Type B pancreatic cell (in vitro differentiated cells): ENCODE measurements at regions not wholly inside any gene's neighbourhood (a gene's known extent, or its start where the extent isn't known, plus 50 kb on each side); places are given as distances from the start of the nearest gene placed in this dataset.

Experiments used
- DNase-seq: peaks from one replicate; pipeline ENCODE4 v3.0.0; 2021; ENCODE audit warnings: mixed read lengths; ENCODE audit not compliant: unreplicated experiment; ENCODE audit errors: extremely low spot score
- H3K27ac Mint-ChIP-seq: 2 replicates; pipeline ENCODE4 v1.8.0; 2021; ENCODE audit warnings: mild to moderate bottlenecking, mixed read lengths
- H3K27me3 Mint-ChIP-seq: 2 replicates; pipeline ENCODE4 v1.8.0; 2021; ENCODE audit warnings: mixed read lengths
- H3K36me3 Mint-ChIP-seq: 2 replicates; pipeline ENCODE4 v1.8.0; 2021; ENCODE audit warnings: mixed read lengths
- H3K4me1 Mint-ChIP-seq: one replicate; pipeline ENCODE4 v1.8.0; 2021; ENCODE audit warnings: mixed read lengths; ENCODE audit not compliant: unreplicated experiment
- H3K4me3 Mint-ChIP-seq: 2 replicates; pipeline ENCODE4 v1.8.0; 2021; ENCODE audit warnings: mild to moderate bottlenecking, mixed read lengths
- H3K9me3 Mint-ChIP-seq: 2 replicates; pipeline ENCODE4 v1.8.0; 2021; ENCODE audit warnings: mixed read lengths
- CTCF ChIP-seq: fragments of 200-600 bp; sonication (generic); conservative IDR thresholded peaks from 2 replicates; pipeline ENCODE4 v1.5.0; 2021; ENCODE audit warnings: antibody characterized with exemption, mild to moderate bottlenecking

GRCh38 chr1:193537266-193538002 lies 351.0 kb upstream of the B3GALT2 start:
- Mint-ChIP-seq H3K9me3 (no peaks in the 10 kb centered on the region), H3K27ac (no peak overlapping the region), H3K27me3 (no peaks in the 10 kb centered on the region), H3K4me1 (peaks cover under 1% of the 10 kb centered on the region), H3K4me3 (no peak overlapping the region), H3K36me3 (no peaks in the 10 kb centered on the region)
- DNase-seq: no peak
- TF ChIP-seq CTCF: no peak

DNA sequence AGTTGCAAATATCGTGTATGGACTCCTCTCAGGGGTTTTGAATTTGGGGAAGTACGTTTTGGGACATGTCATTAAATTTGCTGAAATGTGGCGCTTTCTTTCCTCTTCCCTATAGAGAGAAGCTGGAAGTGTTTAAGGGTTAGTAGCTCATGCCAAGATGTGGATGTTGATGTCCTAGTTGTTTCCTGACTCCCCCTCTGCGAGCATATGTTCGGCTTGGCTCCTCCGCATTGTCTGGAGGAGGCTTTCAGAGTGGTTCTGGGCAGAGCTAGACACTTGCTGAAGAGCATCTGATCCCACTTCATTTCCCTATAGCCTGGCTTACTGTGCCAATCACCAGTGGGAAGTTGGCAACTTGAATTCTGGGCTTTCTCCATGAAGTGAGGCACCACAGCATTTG lies 347.4 kb upstream of the B3GALT2 start:
- Mint-ChIP-seq H3K27me3 (no peaks in the 10 kb centered on the region), H3K27ac (no peak overlapping the region), H3K4me1 (no peaks in the 10 kb centered on the region), H3K9me3 (peaks cover 6% of the 10 kb centered on the region), H3K4me3 (no peak overlapping the region), H3K36me3 (no peaks in the 10 kb centered on the region)
- no peak for DNase-seq
- no peak for TF ChIP-seq CTCF

GRCh38 chr1:193525917-193526710 lies 339.7 kb upstream of the B3GALT2 start:
- H3K27ac Mint-ChIP-seq: no peak overlapping the region
- H3K36me3 Mint-ChIP-seq: no peaks in the 10 kb centered on the region
- TF ChIP-seq CTCF: no peak
- peaks cover 1% of the 10 kb centered on the region for H3K9me3 Mint-ChIP-seq
- DNase-seq: no peak
- no peak overlapping the region for H3K4me3 Mint-ChIP-seq
- H3K27me3 Mint-ChIP-seq: no peaks in the 10 kb centered on the region
- H3K4me1 Mint-ChIP-seq: no peaks in the 10 kb centered on the region

GRCh38 chr1:193525411-193525810 lies 339.0 kb upstream of the B3GALT2 start:
- Mint-ChIP-seq H3K9me3 (peaks cover 2% of the 10 kb centered on the region), H3K27me3 (no peaks in the 10 kb centered on the region), H3K4me1 (no peaks in the 10 kb centered on the region), H3K4me3 (no peak overlapping the region), H3K27ac (no peak overlapping the region), H3K36me3 (no peaks in the 10 kb centered on the region)
- no peak for DNase-seq
- TF ChIP-seq CTCF: no peak

DNA sequence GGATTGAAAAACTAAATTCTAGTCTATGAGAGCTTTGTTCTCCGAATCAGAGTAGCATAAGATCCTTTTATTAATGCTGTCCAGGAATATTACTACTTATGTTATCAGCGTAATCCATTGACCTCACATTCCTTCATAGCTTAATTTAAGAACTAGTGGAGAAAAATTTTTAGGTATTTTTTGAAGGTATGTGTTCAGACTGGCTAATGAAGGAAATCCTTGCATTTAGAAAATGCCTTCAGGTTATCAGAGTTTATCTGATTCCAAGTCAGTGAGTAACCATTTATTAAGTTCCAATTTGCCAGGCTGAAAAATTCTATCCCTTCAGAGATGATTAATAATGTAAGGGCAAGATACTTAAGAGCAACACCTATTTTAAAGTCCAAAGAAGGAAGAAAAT lies 338.2 kb upstream of the B3GALT2 start:
- Mint-ChIP-seq H3K36me3 (no peaks in the 10 kb centered on the region), H3K4me1 (no peaks in the 10 kb centered on the region), H3K4me3 (no peak overlapping the region), H3K27ac (no peak overlapping the region), H3K27me3 (no peaks in the 10 kb centered on the region), H3K9me3 (peaks cover 4% of the 10 kb centered on the region)
- no peak for DNase-seq
- no peak for TF ChIP-seq CTCF
